ENCODE measurements at regions not wholly inside any gene's neighbourhood (a gene's known extent, or its start where the extent isn't known, plus 50 kb on each side); places are given as distances from the start of the nearest gene placed in this dataset.

DNA sequence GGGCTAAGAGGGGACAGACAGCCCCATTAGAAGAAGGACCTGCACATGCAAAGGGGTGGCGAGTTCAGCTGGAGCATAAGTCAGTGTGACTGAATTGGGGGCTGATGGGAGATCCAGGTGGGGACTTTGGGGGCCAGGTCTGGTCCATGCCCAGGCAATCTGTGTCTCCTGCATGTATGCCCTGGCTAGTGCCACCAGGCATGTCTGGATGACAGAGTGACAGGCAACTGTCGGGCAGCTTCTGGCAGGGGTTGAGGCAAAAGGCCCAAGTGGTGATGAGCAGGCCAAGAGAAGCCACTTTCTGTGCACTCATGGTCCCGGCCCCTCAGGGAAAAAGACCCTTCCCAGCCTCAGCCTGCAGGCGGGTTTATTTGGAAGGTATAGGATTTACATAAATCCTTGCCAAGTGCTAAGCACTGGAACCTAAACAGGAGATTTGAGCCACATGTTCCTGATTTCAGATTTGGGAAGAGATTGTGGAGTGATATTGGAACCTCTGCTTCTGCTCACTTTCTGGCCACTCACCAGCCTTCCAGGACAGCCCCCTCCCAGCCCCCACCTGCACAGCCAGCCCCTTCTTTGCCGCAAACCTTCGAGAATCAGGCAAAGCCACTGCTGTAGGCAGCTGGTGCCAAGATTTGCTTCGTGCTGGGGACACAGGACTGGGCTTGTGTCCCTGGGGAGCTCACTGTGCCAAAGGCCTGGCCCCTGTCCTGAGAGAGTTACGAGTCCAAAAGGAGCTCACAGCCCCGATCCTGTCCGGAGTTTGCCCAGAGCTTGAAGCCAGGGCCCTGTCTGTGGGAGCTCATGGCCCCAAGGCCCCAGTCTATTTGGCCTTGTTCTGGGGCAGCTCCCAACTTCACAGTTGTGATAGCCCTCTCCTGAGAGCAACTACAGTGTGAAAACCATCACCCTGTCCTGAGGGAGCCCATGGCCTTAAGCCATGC, 232.5 kb upstream of the RTL1 start:
- no peak for DNase-seq (ENCODE audit: low spot score)

- no peak for DNase-seq (ENCODE audit: low spot score)
Observed at GRCh38 chr14:101137234-101137633, 233.7 kb upstream of the RTL1 start.

DNA sequence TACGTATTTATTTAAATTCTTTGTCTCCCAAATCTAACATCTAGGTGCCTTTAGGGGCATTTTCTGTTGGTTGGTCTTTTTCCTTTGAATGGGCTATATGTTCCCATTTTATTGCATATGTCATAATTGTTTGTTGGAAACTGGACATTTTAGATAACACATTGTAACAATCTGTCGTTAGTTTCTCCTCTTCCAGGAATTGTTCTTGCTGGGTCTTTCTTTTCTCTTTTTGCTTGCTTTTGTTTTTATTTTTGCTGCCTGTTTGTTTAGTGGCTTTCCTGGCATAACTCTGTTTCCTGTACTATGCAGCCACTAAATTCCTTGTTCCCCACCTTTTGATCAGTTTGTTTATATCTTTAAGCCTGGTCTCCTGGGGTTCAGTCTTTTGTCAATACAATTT, 244.3 kb upstream of the RTL1 start:
- no peak for DNase-seq (ENCODE audit: low spot score)

DNA sequence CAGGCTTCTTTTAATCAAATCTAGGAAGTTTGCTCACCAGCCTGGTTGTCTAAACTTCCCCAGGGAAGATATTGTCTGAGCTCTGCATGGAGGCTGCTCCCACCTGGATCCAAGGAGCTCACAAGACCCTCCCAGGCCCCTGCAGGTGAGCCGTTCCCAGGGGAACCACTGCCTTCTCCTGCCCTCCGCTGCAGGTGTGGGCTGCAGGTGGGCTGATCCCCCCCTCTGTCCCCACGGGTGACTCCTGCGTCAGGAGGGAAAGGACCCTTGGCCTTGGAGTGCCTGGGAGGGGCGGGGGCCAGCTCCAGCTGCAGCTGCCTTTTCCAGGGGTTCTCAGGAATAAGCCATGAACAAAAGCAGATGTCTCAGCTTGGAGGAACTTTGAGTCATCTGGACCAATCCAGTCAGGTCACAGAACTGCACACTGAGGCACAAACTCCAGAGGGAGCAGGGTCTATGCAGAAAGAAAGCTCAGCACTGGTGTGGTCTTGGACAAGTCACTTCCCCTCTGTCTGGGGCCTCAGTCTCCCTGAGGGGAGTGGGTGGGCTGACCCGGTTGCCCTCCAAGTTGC, 246.6 kb upstream of the RTL1 start:
- DNase-seq (ENCODE audit: low spot score) = no peak

GRCh38 chr14:101151226-101151926, 247.9 kb upstream of the RTL1 start:
- DNase-seq (ENCODE audit: low spot score) = no peak

- DNase-seq (ENCODE audit: low spot score) = no peak
Observed at GRCh38 chr14:101151927-101152305, 248.4 kb upstream of the RTL1 start.

DNA sequence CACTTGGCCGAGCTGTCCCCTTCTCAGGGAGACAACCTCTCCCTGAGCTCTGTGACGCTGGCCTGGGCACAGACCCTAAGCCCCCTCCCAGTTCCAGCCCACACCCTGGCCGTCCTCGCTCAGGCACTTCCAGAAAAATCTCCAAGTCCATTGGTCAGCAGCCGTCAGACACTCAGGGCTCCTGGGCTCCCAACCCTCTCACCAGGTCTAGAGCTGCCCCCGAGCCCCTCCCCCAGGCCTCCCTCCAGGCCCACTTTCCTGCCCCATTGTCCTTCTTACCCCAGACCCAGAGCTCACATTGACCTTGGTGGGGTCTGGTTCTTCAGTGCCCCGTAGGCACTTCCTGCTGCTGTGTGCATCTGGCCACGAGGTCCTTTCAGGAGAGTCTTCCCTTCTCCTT, 249.3 kb upstream of the RTL1 start:
- no peak for DNase-seq (ENCODE audit: low spot score)

DNA sequence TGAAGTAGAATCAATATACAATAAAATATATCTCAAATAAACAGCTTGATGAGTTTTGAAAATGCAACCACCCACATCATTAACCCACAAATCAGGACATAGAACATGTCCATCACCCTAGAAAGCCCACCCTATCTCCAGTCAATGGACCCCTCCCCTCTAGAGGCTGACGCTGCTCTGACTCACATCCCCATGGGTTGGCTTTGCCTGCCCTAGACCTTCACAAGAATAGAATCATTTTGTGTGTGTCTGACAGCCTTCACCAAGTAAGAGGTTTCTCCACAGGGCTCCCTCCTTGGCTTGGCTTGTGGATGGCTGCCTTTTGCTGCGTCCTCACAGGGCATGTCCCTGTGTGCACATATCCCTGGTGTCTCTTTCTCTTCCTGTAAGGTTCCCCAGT, 250.2 kb upstream of the RTL1 start:
- no peak for DNase-seq (ENCODE audit: low spot score)

DNA sequence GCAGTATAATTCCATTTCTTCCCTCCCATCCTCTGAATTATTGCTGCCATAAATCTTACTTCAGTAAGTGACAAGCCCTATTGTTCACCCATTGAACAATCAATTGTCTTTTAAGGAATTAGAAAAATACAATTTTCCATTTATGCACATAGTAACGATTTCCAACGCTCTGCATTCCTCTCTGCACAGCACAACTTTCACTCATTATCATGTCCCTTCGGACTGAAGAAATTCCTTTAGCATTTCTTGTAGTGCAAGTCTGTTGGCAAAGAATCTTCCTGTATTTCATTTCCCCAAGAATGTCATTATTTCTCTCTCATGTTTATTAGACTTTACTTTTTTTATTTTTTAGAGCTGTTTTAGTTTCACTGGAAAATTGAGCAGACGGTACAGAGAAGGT, 252.1 kb upstream of the RTL1 start:
- DNase-seq (ENCODE audit: low spot score) = no peak

GRCh38 chr14:101167428-101167827, 263.9 kb upstream of the RTL1 start:
- no peak for DNase-seq (ENCODE audit: low spot score)

- no peak for DNase-seq (ENCODE audit: low spot score)
Observed at GRCh38 chr14:101169267-101169666, 265.7 kb upstream of the RTL1 start.

- DNase-seq (ENCODE audit: low spot score) = no peak
Observed at GRCh38 chr14:101171650-101172049, 268.1 kb upstream of the RTL1 start.

DNA sequence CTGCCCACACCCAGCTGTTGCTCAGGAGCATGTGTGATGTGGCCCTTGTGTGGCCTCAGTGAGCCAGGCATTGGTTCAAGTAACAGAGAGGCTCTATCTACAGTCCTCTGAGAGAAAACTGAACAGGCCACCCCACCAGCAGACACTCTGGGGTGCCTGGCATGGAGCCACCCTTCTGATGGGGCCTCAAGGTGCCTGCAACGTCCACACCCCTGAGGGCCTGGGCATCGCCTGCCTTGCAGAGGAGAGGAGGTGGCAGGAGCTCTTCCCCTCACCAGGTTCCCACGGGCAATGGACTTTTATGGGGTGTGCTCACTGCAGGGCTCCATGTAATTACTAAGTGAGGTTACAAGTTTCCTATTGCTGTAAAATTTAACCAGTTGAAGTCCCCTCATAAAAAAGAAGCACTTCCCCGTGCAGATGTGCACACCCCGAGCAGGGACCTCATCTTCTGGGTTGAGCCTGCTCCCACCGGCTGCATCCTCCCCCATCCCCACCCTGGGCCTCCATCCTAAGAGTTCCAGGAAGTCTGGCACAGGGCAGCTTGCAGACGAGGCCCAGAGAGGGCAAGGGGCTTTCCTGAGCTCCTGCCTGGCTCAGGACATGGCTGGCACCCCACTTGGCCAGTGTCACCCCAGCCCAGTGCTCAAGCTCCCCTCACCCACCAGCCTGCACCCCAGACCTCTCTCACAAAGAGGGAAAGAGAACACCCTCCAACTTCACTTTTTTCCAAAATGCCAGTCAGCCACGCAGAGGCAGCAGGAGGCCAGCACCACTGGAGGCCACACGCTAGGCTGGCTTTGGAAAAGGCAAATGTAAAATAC, 270.4 kb upstream of the RTL1 start:
- DNase-seq (ENCODE audit: low spot score) = no peak

DNA sequence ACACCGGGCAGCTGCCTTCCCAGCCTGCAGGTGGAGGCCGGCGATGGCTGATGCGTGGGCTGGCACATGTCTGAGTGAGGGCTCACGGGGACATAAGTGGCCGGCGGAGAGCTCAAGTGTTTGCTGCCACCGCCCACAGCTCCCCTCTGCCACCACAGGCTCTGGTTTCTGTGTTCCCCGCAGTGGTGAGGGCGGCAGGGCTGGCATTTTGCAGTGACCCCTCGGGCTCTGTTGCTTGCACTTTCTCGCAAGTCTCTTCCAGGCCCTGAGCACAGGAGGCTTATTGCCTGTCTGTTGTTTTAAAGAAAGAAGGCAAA, 271.0 kb upstream of the RTL1 start:
- no peak for DNase-seq (ENCODE audit: low spot score)

DNA sequence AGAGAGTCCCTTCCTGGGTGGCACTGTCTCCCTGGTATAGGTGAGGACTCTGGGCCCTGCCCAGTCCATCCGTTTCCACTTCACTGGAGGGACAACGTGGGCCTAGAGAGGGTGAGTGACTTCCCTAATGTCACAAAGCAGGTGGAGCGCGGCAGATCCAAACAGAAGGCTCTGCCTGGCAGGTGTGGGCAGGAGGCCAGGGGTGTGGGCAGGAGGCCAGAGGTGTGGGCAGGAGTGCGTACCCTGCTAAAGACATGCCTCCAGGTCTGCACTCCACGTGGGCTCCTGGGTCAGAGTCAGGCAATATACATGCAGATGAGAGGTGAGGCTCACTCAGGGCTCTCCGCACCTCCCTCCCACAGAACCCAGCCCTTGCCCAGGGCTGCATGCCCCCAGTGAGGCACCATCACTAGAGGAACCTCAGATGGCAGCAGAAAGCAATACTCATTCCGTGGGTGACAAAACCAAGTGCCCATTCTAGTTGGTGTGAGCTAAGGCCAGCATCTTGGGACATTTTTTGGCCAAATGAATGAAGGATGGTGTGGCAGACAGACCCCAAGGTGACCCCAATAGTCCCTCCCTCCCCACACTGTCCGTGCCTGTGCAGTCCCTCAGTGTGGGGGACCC, 271.6 kb upstream of the RTL1 start:
- DNase-seq (ENCODE audit: low spot score) = no peak

DNA sequence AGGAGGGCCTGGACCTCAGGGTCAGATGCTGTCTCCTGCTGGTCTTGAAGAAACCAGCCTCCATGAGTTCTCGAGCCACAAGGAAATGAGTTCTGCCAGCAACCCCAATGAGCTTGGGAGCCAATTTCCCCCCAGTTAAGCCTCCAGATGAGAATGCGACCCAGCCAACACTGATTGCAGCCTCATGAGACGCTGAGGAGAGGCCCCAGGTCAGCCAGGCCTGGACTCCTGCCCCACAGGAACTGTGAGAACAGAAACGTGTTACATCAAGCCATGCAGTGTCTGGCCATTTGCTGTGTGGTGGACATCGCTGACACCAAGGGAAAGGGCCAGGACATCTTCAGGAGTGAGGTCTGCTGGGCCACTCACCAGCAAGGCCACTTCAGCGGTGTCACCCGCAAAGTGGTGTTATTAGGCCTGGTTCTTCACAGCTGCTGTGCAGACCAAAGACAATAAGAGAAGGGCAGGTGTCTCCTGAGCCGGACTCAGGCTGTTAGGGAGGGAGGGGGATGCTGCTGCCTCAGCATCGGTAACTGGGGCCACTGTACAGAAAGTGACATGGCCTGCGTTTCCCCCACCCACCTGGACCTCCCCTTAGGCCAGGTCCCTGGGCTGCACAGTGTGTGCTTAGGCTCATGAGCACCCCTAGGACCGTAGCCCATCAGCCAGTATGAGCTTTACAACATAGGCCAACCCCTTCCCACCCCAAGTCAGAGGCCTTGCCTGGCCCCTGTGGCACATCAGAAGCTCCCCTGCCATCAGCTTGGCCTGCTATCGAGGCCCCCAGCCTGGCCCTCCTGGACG, 272.4 kb upstream of the RTL1 start:
- no peak for DNase-seq (ENCODE audit: low spot score)

- DNase-seq (ENCODE audit: low spot score) = no peak
Observed at GRCh38 chr14:101176535-101177205, 273.1 kb upstream of the RTL1 start.

DNA sequence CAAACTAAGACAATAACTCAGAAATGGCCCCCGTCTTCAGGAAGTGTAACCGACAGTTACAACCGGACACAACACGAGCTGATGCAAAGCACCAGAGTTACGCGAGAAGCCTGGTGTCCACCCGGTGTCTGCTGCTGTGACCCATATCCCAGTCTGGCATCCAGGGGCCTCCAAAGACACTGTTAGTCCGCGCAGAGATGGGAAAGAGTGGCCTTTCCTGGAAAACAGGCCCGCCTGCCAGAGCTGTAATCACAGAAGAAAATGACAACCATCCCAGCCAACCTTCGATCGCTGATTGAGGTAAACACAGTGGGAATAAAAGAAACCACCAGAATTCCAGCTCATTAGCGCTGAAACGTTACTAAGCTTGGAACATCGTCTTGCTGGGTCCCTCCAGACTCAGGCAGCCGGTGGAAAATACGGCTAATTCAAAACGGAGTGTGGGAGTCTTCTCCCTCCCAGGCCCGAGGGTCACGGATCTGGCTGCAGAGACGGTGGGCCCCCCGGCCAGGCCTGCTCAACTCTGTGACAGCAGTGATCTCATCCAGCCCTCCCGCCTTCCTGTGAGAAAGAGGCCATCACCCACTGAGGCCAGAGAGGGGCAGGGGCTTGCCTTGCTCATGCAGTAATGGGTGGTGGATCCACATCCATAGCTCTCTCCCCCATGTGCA, 273.9 kb upstream of the RTL1 start:
- no peak for DNase-seq (ENCODE audit: low spot score)

DNA sequence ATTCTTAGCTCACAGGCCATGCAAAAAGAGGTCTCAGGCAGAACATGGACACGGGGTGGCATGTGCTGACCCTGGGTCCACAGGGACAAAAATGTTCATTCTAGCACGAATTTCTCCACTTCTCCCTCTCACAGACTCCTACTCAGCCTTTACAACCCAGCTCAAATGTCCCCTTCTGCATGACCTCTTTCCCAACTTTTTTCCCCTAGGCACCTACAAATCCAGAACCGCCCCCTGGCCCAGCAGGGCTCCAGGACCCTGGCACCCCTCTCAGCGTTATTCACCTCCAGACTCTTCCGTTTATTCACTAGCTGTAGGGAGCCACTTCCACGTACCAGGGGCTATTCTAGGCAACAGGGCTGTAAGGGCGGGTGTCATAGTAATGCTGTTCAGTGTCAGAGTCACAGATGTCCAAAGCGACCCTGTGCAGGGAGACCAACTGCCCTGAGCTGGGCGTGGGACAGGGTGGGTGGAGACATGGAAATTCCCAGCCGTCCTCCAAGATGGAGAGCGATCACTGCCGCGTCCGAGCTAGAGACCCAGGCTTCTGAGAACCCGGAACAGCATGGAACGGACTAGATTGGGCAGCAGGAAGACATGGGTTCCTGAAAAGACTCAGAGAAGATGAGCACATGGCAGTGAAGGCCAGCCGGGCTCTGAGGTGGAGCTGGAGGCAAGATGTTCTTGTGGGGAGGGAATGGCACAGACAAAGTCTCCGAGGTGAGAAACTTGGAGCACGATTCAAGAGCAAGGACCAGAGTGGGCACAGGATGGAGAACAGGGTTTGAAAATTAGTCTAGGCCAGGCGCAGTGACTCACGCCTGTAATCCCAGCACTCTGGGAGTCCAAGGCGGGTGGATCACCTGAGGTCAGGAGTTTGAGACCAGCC, 274.9 kb upstream of the RTL1 start:
- DNase-seq (ENCODE audit: low spot score) = no peak

All from hematopoietic multipotent progenitor cell treated with erythropoietin and hydrocortisone succinate and interleukin-3 and kit ligand, for 15 days (in vitro differentiated cells).